Smooth muscle cell (in vitro differentiated cells): ENCODE measurements at regions not wholly inside any gene's neighbourhood (a gene's known extent, or its start where the extent isn't known, plus 50 kb on each side); places are given as distances from the start of the nearest gene placed in this dataset.
A peak's percentile ranks its signal among the peaks of the same experiment; 100 is the strongest.

Source experiments
- DNase-seq: peaks from one replicate; lab custom pipeline; 2025; ENCODE audit not compliant: unreplicated experiment; lab: John Stamatoyannopoulos, UW
- H2AFZ ChIP-seq: fragments of 200-600 bp; sonication (generic); 2 replicates; pipeline ENCODE4 v1.6.0; 2016; ENCODE audit warnings: antibody characterized with exemption, low read depth, mild to moderate bottlenecking
- H3F3A ChIP-seq: fragments of 200-600 bp; sonication (generic); 2 replicates; pipeline ENCODE4 v1.6.0; 2017; ENCODE audit warnings: antibody characterized with exemption, low read depth
- H3K27ac ChIP-seq: fragments of 200-600 bp; sonication (generic); 2 replicates; pipeline ENCODE4 v1.5.1; 2016; ENCODE audit warnings: low read depth, mild to moderate bottlenecking
- H3K27me3 ChIP-seq: fragments of 200-600 bp; sonication (generic); 2 replicates; pipeline ENCODE4 v1.6.1; 2016; ENCODE audit warnings: low read depth, mild to moderate bottlenecking
- H3K36me3 ChIP-seq: fragments of 200-600 bp; sonication (generic); 2 replicates; pipeline ENCODE4 v1.5.1; 2016; ENCODE audit warnings: low read depth
- H3K4me1 ChIP-seq: fragments of 200-600 bp; sonication (generic); 2 replicates; pipeline ENCODE4 v1.5.1; 2016; ENCODE audit warnings: low read depth
- H3K4me2 ChIP-seq: fragments of 200-600 bp; sonication (generic); 2 replicates; pipeline ENCODE4 v1.6.0; 2016; ENCODE audit warnings: mild to moderate bottlenecking
- H3K4me3 ChIP-seq: fragments of 200-600 bp; sonication (generic); 2 replicates; pipeline ENCODE4 v1.5.1; 2016; ENCODE audit warnings: mild to moderate bottlenecking
- H3K79me2 ChIP-seq: fragments of 200-600 bp; sonication (generic); 2 replicates; pipeline ENCODE4 v1.6.0; 2016; ENCODE audit warnings: low read depth, mild to moderate bottlenecking
- H3K9ac ChIP-seq: fragments of 200-600 bp; sonication (generic); 2 replicates; pipeline ENCODE4 v1.6.0; 2016; ENCODE audit warnings: low read depth
- H3K9me3 ChIP-seq: fragments of 200-600 bp; sonication (generic); replicated peaks from 2 replicates; pipeline ENCODE4 v1.5.1; 2016; ENCODE audit warnings: low read depth
- H4K20me1 ChIP-seq: fragments of 200-600 bp; sonication (generic); 2 replicates; pipeline ENCODE4 v1.6.0; 2016; ENCODE audit warnings: low read depth
- WGBS: methylation state at CpG from one replicate; pipeline ENCODE4 v1.1.7; 2016; ENCODE audit warnings: low lambda C conversion rate; 5-methylcytosine and 5-hydroxymethylcytosine counted together
- TF ChIP-seq, protein P1 (sequence below): fragments of 200-600 bp; sonication (generic); IDR thresholded peaks from 2 replicates; pipeline ENCODE4 v1.5.1; 2017; ENCODE audit warnings: borderline replicate concordance, mild to moderate bottlenecking, antibody characterized with exemption; ENCODE audit not compliant: insufficient read depth, poor library complexity, severe bottlenecking

- TF ChIP-seq, protein P1, sequence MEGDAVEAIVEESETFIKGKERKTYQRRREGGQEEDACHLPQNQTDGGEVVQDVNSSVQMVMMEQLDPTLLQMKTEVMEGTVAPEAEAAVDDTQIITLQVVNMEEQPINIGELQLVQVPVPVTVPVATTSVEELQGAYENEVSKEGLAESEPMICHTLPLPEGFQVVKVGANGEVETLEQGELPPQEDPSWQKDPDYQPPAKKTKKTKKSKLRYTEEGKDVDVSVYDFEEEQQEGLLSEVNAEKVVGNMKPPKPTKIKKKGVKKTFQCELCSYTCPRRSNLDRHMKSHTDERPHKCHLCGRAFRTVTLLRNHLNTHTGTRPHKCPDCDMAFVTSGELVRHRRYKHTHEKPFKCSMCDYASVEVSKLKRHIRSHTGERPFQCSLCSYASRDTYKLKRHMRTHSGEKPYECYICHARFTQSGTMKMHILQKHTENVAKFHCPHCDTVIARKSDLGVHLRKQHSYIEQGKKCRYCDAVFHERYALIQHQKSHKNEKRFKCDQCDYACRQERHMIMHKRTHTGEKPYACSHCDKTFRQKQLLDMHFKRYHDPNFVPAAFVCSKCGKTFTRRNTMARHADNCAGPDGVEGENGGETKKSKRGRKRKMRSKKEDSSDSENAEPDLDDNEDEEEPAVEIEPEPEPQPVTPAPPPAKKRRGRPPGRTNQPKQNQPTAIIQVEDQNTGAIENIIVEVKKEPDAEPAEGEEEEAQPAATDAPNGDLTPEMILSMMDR, result no peak
- Histone ChIP-seq H3K4me3 (no peak overlapping the region), H3K27ac (peak overlapping the region; percentile 61), H3K27me3 (no peaks in the 10 kb centered on the region), H3K36me3 (no peaks in the 10 kb centered on the region), H3K4me2 (peak overlapping the region; percentile 81), H3F3A (no peaks in the 10 kb centered on the region), H3K79me2 (no peaks in the 10 kb centered on the region), H4K20me1 (no peaks in the 10 kb centered on the region), H2AFZ (peak overlapping the region; percentile 81), H3K4me1 (peaks cover 50% of the 10 kb centered on the region), H3K9ac (no peak overlapping the region), H3K9me3 (no peaks in the 10 kb centered on the region)
- no peak for DNase-seq
- WGBS, result 64% methylated on average over 4 of the region's 4 CpGs
Observed at GRCh38 chr5:123876276-123876790, 364.4 kb downstream of the CSNK1G3 start.

DNA sequence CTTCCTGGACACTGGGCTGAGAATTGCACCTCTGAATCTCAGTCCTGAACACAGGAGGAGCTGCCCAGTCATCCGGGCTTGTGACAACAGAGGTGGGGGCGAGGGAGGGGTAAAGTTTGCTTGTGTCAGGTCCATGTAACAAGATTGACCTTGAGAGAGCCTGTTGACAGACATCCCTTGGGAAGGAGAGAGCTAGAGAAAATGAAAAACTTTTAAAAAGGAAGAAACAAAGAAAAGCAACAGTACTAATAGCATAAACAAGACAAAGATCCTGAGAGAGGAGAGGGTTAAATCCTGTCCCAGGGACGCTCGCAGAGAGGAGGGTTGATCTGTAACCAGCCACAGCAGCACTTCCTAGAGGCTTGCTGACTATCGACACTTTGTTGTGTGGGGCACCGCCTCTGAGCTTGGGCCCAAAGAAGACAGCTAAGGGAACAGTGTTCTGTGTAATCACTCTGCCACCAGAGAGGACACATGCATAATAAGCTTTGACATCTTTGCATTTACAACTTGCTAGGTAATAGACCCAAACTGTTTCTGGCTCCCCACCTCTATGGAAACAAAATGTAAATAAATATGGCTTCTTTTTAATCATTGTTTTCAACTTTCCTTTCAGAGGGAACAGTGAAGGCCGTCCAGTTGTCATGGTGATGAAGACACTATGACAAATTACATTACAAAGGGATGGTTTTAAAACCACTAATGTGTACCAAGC, 363.7 kb downstream of the CSNK1G3 start:
- TF ChIP-seq, protein P1, result no peak
- Histone ChIP-seq H3K27me3 (no peaks in the 10 kb centered on the region), H3K79me2 (no peaks in the 10 kb centered on the region), H3K4me3 (no peak overlapping the region), H3K36me3 (no peaks in the 10 kb centered on the region), H3K9ac (peak overlapping the region; percentile 32), H3K4me2 (peak overlapping the region; percentile 81), H3K27ac (peak overlapping the region; percentile 61), H4K20me1 (no peaks in the 10 kb centered on the region), H3K4me1 (peaks cover 49% of the 10 kb centered on the region), H3K9me3 (no peaks in the 10 kb centered on the region), H2AFZ (peak overlapping the region; percentile 81), H3F3A (no peaks in the 10 kb centered on the region)
- no peak for DNase-seq
- 14% methylated on average over 7 of the region's 7 CpGs for WGBS

- no peaks in the 10 kb centered on the region for H3K9me3 ChIP-seq
- peak overlapping the region; percentile 61 for H3K27ac ChIP-seq
- no peak for DNase-seq
- H3K36me3 ChIP-seq, result no peaks in the 10 kb centered on the region
- no peaks in the 10 kb centered on the region for H3F3A ChIP-seq
- no peaks in the 10 kb centered on the region for H3K79me2 ChIP-seq
- TF ChIP-seq, protein P1, result no peak
- peak overlapping the region; percentile 32 for H3K9ac ChIP-seq
- H2AFZ ChIP-seq, result peak overlapping the region; percentile 81
- no peaks in the 10 kb centered on the region for H3K27me3 ChIP-seq
- no peaks in the 10 kb centered on the region for H4K20me1 ChIP-seq
- 2% methylated on average over 4 of the region's 4 CpGs for WGBS
- peak overlapping the region; percentile 81 for H3K4me2 ChIP-seq
- peaks cover 49% of the 10 kb centered on the region for H3K4me1 ChIP-seq
- H3K4me3 ChIP-seq, result peak overlapping the region; percentile 7
Observed at GRCh38 chr5:123874600-123875201, 362.7 kb downstream of the CSNK1G3 start.
